HepG2 (cell line): ENCODE measurements at regions not wholly inside any gene's neighbourhood (a gene's known extent, or its start where the extent isn't known, plus 50 kb on each side); places are given as distances from the start of the nearest gene placed in this dataset.

Experiments
- CBX1 ChIP-seq: IDR thresholded peaks from one replicate; pipeline ENCODE4 v1.6.1; 2016; ENCODE audit warnings: antibody characterized with exemption, low read depth
- CTCF ChIP-seq: sonication (generic); formaldehyde crosslinking; IDR thresholded peaks from 2 replicates; pipeline ENCODE4 v1.5.0; 2020; ENCODE audit warnings: mild to moderate bottlenecking, missing genetic modification reagents, moderate library complexity
- EHMT2 ChIP-seq: fragments of 200-600 bp; sonication (generic); IDR thresholded peaks from 2 replicates; pipeline ENCODE4 v1.7.0; 2017; ENCODE audit warnings: antibody characterized with exemption, low read depth, low read length, borderline replicate concordance
- EP300 ChIP-seq, 3 experiments: sonication (generic) in 1 of 3; formaldehyde crosslinking in 1 of 3; IDR thresholded peaks; 2 replicates each; pipeline versions ENCODE4 v1.5.1 to v1.6.1; 2011 to 2020; ENCODE audit warnings: low read depth in 2 of 3, low read length in 2 of 3, borderline replicate concordance in 1 of 3, improper control_type of control experiment in 1 of 3, mild to moderate bottlenecking in 1 of 3, missing genetic modification reagents in 1 of 3, moderate library complexity in 1 of 3
- EZH2 ChIP-seq: conservative IDR thresholded peaks from 2 replicates; pipeline ENCODE4 v1.6.1; 2012; ENCODE audit warnings: mild to moderate bottlenecking, low read depth, low read length, moderate library complexity
- ISL2 ChIP-seq: sonication (generic); formaldehyde crosslinking; IDR thresholded peaks from 2 replicates; pipeline ENCODE4 v1.5.0; 2020; ENCODE audit warnings: missing genetic modification reagents
- MBD4 ChIP-seq: IDR thresholded peaks from 2 replicates; pipeline ENCODE4 v1.6.1; 2012; ENCODE audit warnings: low read length, inconsistent platforms, borderline replicate concordance
- PATZ1 ChIP-seq: sonication (generic); formaldehyde crosslinking; IDR thresholded peaks from 2 replicates; pipeline ENCODE4 v1.4.0; 2020; ENCODE audit warnings: missing genetic modification reagents
- POLR2A ChIP-seq, 2 experiments: IDR thresholded peaks; 2 replicates each; pipeline ENCODE4 v1.6.1; 2011; ENCODE audit warnings: low read depth in 2 of 2, low read length in 2 of 2, mild to moderate bottlenecking in 1 of 2, moderate library complexity in 1 of 2; ENCODE audit not compliant: insufficient read depth in 1 of 2
- ZNF274 ChIP-seq: sonication (generic); formaldehyde crosslinking; IDR thresholded peaks from 2 replicates; pipeline ENCODE4 v1.5.1; 2020; ENCODE audit warnings: mild to moderate bottlenecking, missing genetic modification reagents
- ZNF354B ChIP-seq: sonication (generic); formaldehyde crosslinking; IDR thresholded peaks from 2 replicates; pipeline ENCODE4 v1.8.0; 2022; ENCODE audit warnings: mild to moderate bottlenecking, missing genetic modification reagents
- ZNF629 ChIP-seq: sonication (generic); formaldehyde crosslinking; conservative IDR thresholded peaks from 2 replicates; pipeline ENCODE4 v1.5.0; 2020; ENCODE audit warnings: missing genetic modification reagents

- TF ChIP-seq CTCF (CRISPR knock-in tag), result no peak
- TF ChIP-seq EHMT2, result no peak
- TF ChIP-seq EP300 (IDR thresholded peaks at IDR 0.05; ENCODE audit: low read depth in 2 of 2, low read length in 2 of 2), result no peak
- TF ChIP-seq EP300 (CRISPR knock-in tag; IDR thresholded peaks at IDR 0.05; ENCODE audit: borderline replicate concordance), result no peak
- no peak for TF ChIP-seq CBX1
- TF ChIP-seq ZNF629 (CRISPR knock-in tag), result no peak
- no peak for TF ChIP-seq ISL2 (CRISPR knock-in tag)
- TF ChIP-seq POLR2A (IDR thresholded peaks at IDR 0.05; ENCODE audit: insufficient read depth in 1 of 2, low read depth in 2 of 2, low read length in 2 of 2), result no peak
- TF ChIP-seq ZNF274 (CRISPR knock-in tag), result no peak
- no peak for TF ChIP-seq EZH2
- TF ChIP-seq ZNF354B (CRISPR knock-in tag), result no peak
- no peak for TF ChIP-seq PATZ1 (CRISPR knock-in tag)
- TF ChIP-seq MBD4, result no peak
Measured at GRCh38 chr5:74299833-74300232, 340.7 kb downstream of the ENC1 start.
